Kidney epithelial cell (primary cell): ENCODE measurements at regions not wholly inside any gene's neighbourhood (a gene's known extent, or its start where the extent isn't known, plus 50 kb on each side); places are given as distances from the start of the nearest gene placed in this dataset.

Experiments used
- DNase-seq: peaks from one replicate; pipeline ENCODE4 v3.0.0-alpha.2; 2010; ENCODE audit warnings: low read depth
- H3K27me3 ChIP-seq: 2 replicates; pipeline ENCODE4 v1.6.0; 2011; ENCODE audit warnings: low read length; ENCODE audit not compliant: control insufficient read depth, insufficient read depth
- H3K36me3 ChIP-seq: 2 replicates; pipeline ENCODE4 v1.5.1; 2011; ENCODE audit warnings: low read length; ENCODE audit not compliant: control insufficient read depth, insufficient read depth
- H3K4me3 ChIP-seq: 2 replicates; pipeline ENCODE4 v1.5.1; 2011; ENCODE audit warnings: low read depth, mild to moderate bottlenecking, control low read depth, low read length
- TF ChIP-seq, protein P1 (sequence below): IDR thresholded peaks from 2 replicates; pipeline ENCODE4 v1.5.1; 2011; ENCODE audit warnings: mild to moderate bottlenecking, moderate library complexity, low read length, control low read depth, inconsistent platforms; ENCODE audit not compliant: insufficient read depth, poor library complexity, severe bottlenecking

DNA sequence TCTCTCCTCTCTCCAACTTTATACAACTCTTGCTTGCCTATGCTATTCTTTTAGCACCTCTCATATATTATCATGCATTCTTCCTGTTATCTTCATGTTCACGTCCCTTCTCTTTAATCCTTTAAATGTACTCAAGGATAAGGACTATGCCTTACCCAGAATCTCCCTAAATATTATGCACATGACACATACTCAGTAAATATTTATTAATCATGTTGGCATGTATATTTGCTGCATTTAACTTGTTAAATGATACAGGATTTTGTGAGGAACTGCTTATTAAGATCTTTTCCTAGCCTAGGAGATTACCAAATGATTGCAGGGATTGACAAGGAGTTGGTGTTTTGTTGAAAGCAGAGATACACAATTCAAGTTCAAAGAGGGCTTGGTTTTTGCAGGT is 109.4 kb downstream of the RGS2 start:
- TF ChIP-seq, protein P1, sequence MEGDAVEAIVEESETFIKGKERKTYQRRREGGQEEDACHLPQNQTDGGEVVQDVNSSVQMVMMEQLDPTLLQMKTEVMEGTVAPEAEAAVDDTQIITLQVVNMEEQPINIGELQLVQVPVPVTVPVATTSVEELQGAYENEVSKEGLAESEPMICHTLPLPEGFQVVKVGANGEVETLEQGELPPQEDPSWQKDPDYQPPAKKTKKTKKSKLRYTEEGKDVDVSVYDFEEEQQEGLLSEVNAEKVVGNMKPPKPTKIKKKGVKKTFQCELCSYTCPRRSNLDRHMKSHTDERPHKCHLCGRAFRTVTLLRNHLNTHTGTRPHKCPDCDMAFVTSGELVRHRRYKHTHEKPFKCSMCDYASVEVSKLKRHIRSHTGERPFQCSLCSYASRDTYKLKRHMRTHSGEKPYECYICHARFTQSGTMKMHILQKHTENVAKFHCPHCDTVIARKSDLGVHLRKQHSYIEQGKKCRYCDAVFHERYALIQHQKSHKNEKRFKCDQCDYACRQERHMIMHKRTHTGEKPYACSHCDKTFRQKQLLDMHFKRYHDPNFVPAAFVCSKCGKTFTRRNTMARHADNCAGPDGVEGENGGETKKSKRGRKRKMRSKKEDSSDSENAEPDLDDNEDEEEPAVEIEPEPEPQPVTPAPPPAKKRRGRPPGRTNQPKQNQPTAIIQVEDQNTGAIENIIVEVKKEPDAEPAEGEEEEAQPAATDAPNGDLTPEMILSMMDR, result no peak
- Histone ChIP-seq H3K36me3 (no peaks in the 10 kb centered on the region), H3K27me3 (no peaks in the 10 kb centered on the region), H3K4me3 (no peak overlapping the region)
- no peak for DNase-seq

GRCh38 chr1:192920412-192920811 is 111.6 kb downstream of the RGS2 start:
- Histone ChIP-seq H3K36me3 (no peaks in the 10 kb centered on the region), H3K27me3 (no peaks in the 10 kb centered on the region), H3K4me3 (no peak overlapping the region)
- TF ChIP-seq, protein P1, result no peak
- DNase-seq, result no peak

DNA sequence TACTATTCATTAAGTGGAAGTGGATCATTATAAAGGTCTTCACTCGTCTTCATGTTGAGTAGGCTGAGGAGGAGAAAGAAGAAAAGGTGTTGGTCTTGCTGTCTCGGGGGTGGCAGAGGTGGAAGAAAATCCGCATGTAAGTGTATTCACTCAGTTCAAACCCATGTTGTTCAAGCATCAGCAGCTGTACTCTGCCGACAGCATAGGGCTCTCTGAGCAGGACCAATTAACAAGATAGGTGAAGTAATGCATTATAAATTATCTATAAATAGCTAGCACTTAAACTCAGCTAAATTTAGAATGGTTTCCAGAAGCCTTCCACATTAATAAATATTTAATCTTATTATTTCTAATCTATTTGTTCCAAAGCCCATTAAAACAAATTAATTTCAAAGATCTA is 116.8 kb downstream of the RGS2 start:
- no peak overlapping the region for H3K4me3 ChIP-seq
- no peaks in the 10 kb centered on the region for H3K36me3 ChIP-seq
- no peak for DNase-seq
- no peaks in the 10 kb centered on the region for H3K27me3 ChIP-seq
- TF ChIP-seq, protein P1, result no peak

- no peak for DNase-seq
- no peaks in the 10 kb centered on the region for H3K36me3 ChIP-seq
- TF ChIP-seq, protein P1, result no peak
- no peaks in the 10 kb centered on the region for H3K27me3 ChIP-seq
- H3K4me3 ChIP-seq, result no peak overlapping the region
Observed at GRCh38 chr1:192926736-192927135, 117.9 kb downstream of the RGS2 start.

- TF ChIP-seq, protein P1, result no peak
- Histone ChIP-seq H3K27me3 (no peaks in the 10 kb centered on the region), H3K4me3 (no peak overlapping the region), H3K36me3 (no peaks in the 10 kb centered on the region)
- DNase-seq, result no peak
Observed at GRCh38 chr1:192927496-192927895, 118.7 kb downstream of the RGS2 start.

GRCh38 chr1:192929597-192929996 is 120.8 kb downstream of the RGS2 start:
- Histone ChIP-seq H3K36me3 (no peaks in the 10 kb centered on the region), H3K27me3 (no peaks in the 10 kb centered on the region), H3K4me3 (no peak overlapping the region)
- TF ChIP-seq, protein P1, result no peak
- DNase-seq, result no peak
